ENCODE measurements at regions not wholly inside any gene's neighbourhood (a gene's known extent, or its start where the extent isn't known, plus 50 kb on each side); places are given as distances from the start of the nearest gene placed in this dataset.

DNA sequence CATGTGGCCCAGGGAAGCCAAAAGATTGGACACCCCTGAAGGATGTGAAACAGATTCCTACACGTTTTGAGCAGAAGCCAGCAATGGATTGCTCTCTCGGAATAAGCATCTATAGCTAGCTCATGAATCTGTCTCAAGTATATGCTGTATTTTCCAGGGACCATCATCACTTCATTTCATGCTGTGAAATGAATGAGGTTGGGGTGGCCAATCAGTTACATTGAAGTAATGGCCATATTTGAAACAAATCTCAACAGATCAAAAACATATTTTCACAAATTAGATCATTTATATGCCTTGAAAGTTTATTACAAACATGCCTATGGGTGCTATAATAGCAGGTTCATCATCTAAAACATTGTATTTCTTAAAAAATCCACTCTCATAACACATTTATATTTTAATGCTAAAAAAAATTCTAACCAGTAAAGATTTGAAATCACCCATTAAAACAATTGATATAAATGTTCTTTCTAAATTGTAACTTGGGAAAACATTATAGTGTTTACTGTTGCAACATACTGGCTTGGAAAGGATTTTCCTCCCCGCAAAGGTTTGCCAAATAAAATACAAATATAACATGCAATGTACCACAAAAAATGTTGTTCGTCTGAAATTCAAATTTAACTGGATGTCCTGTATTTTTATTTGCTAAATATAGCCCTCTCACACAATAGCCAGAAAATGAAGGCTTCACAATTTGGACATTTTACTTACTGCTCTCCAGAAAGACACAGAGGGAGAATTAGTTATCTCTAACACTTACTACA lies 743.6 kb downstream of the KCNJ2 start:
- TF ChIP-seq, protein P1, sequence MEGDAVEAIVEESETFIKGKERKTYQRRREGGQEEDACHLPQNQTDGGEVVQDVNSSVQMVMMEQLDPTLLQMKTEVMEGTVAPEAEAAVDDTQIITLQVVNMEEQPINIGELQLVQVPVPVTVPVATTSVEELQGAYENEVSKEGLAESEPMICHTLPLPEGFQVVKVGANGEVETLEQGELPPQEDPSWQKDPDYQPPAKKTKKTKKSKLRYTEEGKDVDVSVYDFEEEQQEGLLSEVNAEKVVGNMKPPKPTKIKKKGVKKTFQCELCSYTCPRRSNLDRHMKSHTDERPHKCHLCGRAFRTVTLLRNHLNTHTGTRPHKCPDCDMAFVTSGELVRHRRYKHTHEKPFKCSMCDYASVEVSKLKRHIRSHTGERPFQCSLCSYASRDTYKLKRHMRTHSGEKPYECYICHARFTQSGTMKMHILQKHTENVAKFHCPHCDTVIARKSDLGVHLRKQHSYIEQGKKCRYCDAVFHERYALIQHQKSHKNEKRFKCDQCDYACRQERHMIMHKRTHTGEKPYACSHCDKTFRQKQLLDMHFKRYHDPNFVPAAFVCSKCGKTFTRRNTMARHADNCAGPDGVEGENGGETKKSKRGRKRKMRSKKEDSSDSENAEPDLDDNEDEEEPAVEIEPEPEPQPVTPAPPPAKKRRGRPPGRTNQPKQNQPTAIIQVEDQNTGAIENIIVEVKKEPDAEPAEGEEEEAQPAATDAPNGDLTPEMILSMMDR (IDR thresholded peaks at IDR 0.05; ENCODE audit: control extremely low read depth in 1 of 3, insufficient read depth in 1 of 3, low read depth in 1 of 3, low read length in 3 of 3): no peak
- TF ChIP-seq, protein P2, sequence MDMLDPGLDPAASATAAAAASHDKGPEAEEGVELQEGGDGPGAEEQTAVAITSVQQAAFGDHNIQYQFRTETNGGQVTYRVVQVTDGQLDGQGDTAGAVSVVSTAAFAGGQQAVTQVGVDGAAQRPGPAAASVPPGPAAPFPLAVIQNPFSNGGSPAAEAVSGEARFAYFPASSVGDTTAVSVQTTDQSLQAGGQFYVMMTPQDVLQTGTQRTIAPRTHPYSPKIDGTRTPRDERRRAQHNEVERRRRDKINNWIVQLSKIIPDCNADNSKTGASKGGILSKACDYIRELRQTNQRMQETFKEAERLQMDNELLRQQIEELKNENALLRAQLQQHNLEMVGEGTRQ (IDR thresholded peaks at IDR 0.05; ENCODE audit: low read length): no peak
- TF ChIP-seq SP4 (IDR thresholded peaks at IDR 0.05; ENCODE audit: low read length) (no peak), SP1 (IDR thresholded peaks at IDR 0.05; ENCODE audit: low read depth, low read length) (no peak), JUND (IDR thresholded peaks at IDR 0.05; ENCODE audit: low read length) (no peak), YY1 (IDR thresholded peaks at IDR 0.05; ENCODE audit: low read depth, low read length) (no peak)
